IPS DF 6.9 (cell line): ENCODE measurements at regions not wholly inside any gene's neighbourhood (a gene's known extent, or its start where the extent isn't known, plus 50 kb on each side); places are given as distances from the start of the nearest gene placed in this dataset.

Experiments
- DNase-seq: peaks from one replicate; pipeline ENCODE4 v3.0.0-alpha.2; 2013; ENCODE audit warnings: low read depth, low spot score
- H3K27ac ChIP-seq: one replicate; pipeline ENCODE4 v1.5.1; 2013; ENCODE audit warnings: low read length, control low read depth
- H3K27me3 ChIP-seq: 2 replicates; pipeline ENCODE4 v1.6.1; 2013; ENCODE audit warnings: mild to moderate bottlenecking, low read length; ENCODE audit not compliant: control insufficient read depth, insufficient read depth
- H3K36me3 ChIP-seq: 2 replicates; pipeline ENCODE4 v1.6.1; 2013; ENCODE audit warnings: low read length; ENCODE audit not compliant: control insufficient read depth, insufficient read depth
- H3K4me1 ChIP-seq: 2 replicates; pipeline ENCODE4 v1.6.1; 2013; ENCODE audit warnings: low read length; ENCODE audit not compliant: control insufficient read depth, insufficient read depth
- H3K4me3 ChIP-seq: 2 replicates; pipeline ENCODE4 v1.5.1; 2013; ENCODE audit warnings: mild to moderate bottlenecking, low read length
- H3K9me3 ChIP-seq: 2 replicates; pipeline ENCODE4 v1.6.1; 2013; ENCODE audit warnings: low read length, inconsistent platforms; ENCODE audit not compliant: control insufficient read depth, insufficient read depth
- WGBS: extraction: QIAGEN DNeasy Blood & Tissue Kit; methylation state at CpG from one replicate; pipeline ENCODE4 v1.1.7; 2013; ENCODE audit warnings: mixed read lengths, missing lambda C conversion rate; ENCODE audit not compliant: insufficient read length, insufficient coverage; 5-methylcytosine and 5-hydroxymethylcytosine counted together

DNA sequence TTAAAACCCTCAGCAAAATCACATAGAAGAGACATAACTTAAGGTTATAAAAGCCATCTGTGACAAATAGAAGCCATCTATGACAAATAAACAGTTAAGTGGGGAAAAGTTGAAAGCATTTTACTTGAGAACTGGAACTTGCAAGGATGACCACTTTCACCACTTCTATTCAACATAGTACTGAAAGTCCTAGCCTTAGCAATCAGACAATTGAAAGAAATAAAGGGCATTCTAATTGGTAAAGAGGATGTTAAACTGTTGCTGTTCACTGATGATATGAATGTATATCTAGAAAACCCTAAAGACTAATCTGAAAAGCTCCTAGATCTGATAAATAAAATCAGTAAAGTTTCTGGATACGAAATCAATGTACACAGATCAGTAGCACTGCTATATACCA lies 186.9 kb upstream of the SATB1 start:
- Histone ChIP-seq H3K36me3 (no peaks in the 10 kb centered on the region), H3K4me1 (no peaks in the 10 kb centered on the region), H3K4me3 (no peak overlapping the region), H3K27me3 (0 out of 2 replicates have a peak, but pooled peaks cover 1% of the 10 kb centered on the region), H3K9me3 (no peaks in the 10 kb centered on the region), H3K27ac (no peak overlapping the region)
- no peak for DNase-seq
- no CpG with 5 or more reads among the region's 1 CpG for WGBS

DNA sequence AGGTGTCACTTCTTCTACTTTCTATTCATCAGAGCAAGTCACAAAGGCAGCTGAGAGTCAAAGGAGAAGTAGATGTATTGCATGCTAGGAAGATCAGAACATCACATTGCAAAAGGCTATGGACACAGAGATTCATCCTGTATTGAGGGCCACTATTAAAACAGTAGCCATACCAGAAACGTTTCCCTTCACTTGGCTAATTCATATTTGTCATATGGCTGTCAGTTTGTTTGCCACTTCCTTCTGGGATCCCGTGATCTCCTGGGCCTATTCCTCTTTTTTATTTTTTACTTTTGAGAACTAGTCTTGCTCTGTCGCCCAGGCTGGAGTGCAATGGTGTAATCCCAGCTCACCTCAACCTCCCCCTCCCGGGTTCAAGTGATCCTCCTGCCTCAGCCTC lies 184.0 kb upstream of the SATB1 start:
- Histone ChIP-seq H3K4me3 (no peak overlapping the region), H3K27me3 (0 out of 2 replicates have a peak, but pooled peaks cover 1% of the 10 kb centered on the region), H3K9me3 (no peaks in the 10 kb centered on the region), H3K4me1 (no peaks in the 10 kb centered on the region), H3K36me3 (no peaks in the 10 kb centered on the region), H3K27ac (no peak overlapping the region)
- no peak for DNase-seq
- WGBS, result no CpG with 5 or more reads among the region's 4 CpGs

DNA sequence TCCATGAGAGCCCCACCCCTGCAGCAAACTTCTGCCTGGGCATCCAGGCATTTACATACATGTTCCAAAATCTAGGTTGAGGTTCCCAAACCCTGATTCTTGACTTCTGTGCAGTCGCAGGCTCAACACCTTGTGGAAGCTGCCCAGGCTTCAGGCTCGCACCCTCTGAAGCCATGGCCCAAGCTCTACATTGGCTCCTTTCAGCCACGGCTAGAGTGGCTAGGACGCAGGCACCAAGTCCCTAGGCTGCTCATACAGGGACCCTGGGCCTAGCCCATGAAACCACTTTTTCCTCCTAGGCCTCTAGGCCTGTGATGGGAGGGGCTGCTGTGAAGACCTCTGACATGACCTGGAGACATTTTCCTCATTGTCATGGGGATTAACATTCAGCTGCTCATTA lies 172.8 kb upstream of the SATB1 start:
- H3K9me3 ChIP-seq, result no peaks in the 10 kb centered on the region
- no CpG with 5 or more reads among the region's 4 CpGs for WGBS
- H3K4me1 ChIP-seq, result no peaks in the 10 kb centered on the region
- no peak for DNase-seq
- no peak overlapping the region for H3K27ac ChIP-seq
- no peaks in the 10 kb centered on the region for H3K27me3 ChIP-seq
- no peak overlapping the region for H3K4me3 ChIP-seq
- no peaks in the 10 kb centered on the region for H3K36me3 ChIP-seq

DNA sequence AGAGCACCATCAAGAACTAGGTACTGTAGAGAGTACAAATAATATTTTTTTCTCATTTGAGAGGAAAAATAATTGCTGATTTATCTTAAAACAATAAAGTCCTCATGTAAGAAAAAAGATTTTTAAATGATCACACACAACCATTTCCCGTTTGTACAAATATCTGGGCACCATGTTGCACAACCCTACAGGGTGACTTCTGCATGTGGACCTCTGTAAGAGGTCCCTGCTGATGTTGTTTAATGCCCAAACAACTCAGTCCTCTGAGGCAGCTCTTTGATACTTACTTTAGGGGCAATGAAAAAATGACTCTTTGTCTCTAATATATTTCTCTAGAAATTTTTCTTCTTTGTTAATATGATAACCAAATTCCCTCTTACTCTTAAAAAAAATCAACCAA lies 168.1 kb upstream of the SATB1 start:
- H3K4me1 ChIP-seq, result no peaks in the 10 kb centered on the region
- no CpG with 5 or more reads among the region's 1 CpG for WGBS
- H3K27ac ChIP-seq, result no peak overlapping the region
- no peak overlapping the region for H3K4me3 ChIP-seq
- H3K9me3 ChIP-seq, result no peaks in the 10 kb centered on the region
- H3K36me3 ChIP-seq, result no peaks in the 10 kb centered on the region
- no peak for DNase-seq
- no peaks in the 10 kb centered on the region for H3K27me3 ChIP-seq

DNA sequence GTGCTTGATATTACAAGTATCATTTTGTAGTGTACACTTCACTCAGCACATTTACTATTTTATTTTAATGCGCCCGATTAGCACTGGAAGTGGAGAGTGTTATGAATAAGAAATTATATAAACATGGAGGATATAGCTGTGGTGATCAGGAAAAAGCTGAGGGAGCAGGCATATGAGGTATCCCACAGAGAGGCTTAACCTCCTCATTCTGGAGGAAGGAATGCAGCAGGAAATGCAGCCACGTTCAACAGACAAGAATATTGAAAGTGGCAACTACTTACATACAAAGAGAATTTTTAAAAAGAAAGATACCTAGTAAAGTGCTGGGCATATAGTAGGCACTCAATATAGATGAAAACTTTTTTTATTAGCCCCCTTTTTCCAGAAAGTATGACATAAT lies 166.0 kb upstream of the SATB1 start:
- H3K4me1 ChIP-seq, result no peaks in the 10 kb centered on the region
- no peak overlapping the region for H3K4me3 ChIP-seq
- H3K36me3 ChIP-seq, result no peaks in the 10 kb centered on the region
- H3K9me3 ChIP-seq, result no peaks in the 10 kb centered on the region
- H3K27me3 ChIP-seq, result no peaks in the 10 kb centered on the region
- H3K27ac ChIP-seq, result no peak overlapping the region
- DNase-seq, result no peak
- no CpG with 5 or more reads among the region's 3 CpGs for WGBS

DNA sequence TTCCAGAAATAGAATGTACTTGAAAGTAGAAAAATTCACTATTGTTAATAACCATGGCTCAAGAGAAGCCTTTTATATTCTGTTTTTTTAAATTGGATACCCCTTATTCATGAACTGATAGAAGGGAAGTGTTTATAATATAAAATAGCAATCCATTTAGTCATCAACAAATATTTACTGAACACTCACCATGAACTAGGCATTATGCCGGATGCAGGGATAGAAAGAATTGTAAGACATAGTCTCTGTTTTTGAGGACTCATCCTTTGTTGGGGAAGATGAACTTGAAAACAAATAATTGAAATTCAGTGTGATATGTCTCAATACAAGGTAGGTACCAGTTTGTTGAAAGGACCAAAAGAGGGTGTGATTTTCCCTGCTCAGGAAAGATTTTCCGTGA lies 160.9 kb upstream of the SATB1 start:
- no CpG with 5 or more reads among the region's 2 CpGs for WGBS

DNA sequence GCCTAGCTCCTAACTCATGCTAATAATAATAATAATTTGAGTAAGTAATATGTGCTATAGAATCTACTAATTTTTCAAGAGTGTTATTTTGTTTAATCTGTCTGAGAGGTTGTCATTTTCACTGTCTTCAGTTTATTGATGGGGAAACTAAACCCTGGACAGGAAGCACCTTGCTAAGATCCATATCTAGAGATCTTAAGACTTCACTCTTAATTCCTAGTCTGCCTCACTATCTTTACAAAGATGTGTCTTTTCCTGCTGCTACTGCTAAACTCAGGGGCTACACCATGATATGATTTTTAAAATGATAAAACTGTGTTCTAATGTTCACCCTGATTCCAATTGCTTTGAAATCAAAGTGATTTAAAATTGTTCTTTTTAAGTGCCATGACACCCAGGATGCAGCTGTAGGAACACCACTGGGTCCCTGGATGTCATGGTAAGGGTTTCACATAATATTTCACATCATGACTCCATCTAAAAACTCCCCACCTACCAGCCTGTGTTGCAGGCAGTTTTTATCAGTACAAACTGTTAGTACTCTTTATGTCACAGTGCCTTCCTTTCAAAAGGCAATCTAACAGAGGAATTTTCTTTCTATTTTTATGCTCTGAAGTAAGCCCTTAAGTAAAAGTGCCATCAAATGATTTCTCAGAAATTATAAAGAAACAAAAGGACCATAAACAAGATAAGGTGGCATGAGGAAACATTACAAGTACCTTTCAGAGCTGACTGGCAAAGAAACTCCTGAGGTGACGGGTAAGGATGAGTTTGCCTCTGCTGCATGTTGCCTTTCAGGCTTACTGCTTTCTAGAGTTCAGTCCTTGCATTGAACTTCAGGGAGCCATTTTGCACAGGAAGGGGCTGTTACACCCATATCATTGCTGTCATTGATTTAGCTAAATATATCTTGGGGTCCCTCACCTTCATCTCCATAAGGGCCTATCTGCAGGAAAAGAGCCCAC lies 160.1 kb upstream of the SATB1 start:
- DNase-seq, result no peak
- WGBS, result no CpG with 5 or more reads among the region's 1 CpG
- no peaks in the 10 kb centered on the region for H3K4me1 ChIP-seq
- H3K4me3 ChIP-seq, result no peak overlapping the region
- no peaks in the 10 kb centered on the region for H3K27me3 ChIP-seq
- H3K36me3 ChIP-seq, result no peaks in the 10 kb centered on the region
- no peaks in the 10 kb centered on the region; the same call in 1 of the 2 replicates for H3K9me3 ChIP-seq
- H3K27ac ChIP-seq, result no peak overlapping the region

More for the DNA sequence above, 160.9 kb upstream of the SATB1 start:
- DNase-seq, result no peak
- H3K9me3 ChIP-seq, result no peaks in the 10 kb centered on the region; the same call in 1 of the 2 replicates
- H3K36me3 ChIP-seq, result no peaks in the 10 kb centered on the region
- H3K4me3 ChIP-seq, result no peak overlapping the region
- H3K27me3 ChIP-seq, result no peaks in the 10 kb centered on the region
- H3K4me1 ChIP-seq, result no peaks in the 10 kb centered on the region
- H3K27ac ChIP-seq, result no peak overlapping the region

DNA sequence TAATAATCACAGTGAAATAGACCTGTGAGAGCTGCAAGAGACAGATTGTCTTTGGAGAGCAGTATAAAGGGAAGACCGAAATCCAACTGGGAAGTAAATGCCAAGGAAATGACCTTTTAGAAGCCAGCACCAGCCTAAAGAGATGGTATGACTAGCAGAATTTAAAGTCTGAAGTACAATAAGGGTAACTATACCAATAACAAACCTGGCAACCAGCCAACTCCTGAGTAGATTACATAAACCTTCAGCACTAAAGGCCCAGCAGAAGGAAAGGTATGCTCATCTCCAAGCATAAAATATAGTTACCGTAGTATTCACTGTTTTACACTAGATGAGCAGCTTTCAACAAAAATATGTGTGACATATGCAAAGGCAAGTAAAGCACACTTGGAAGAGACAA lies 155.1 kb upstream of the SATB1 start:
- H3K27me3 ChIP-seq, result no peaks in the 10 kb centered on the region
- no peak overlapping the region for H3K27ac ChIP-seq
- no peaks in the 10 kb centered on the region for H3K36me3 ChIP-seq
- no CpG with 5 or more reads among the region's 2 CpGs for WGBS
- no peak overlapping the region for H3K4me3 ChIP-seq
- no peaks in the 10 kb centered on the region for H3K4me1 ChIP-seq
- DNase-seq, result no peak
- no peaks in the 10 kb centered on the region; the same call in 1 of the 2 replicates for H3K9me3 ChIP-seq

DNA sequence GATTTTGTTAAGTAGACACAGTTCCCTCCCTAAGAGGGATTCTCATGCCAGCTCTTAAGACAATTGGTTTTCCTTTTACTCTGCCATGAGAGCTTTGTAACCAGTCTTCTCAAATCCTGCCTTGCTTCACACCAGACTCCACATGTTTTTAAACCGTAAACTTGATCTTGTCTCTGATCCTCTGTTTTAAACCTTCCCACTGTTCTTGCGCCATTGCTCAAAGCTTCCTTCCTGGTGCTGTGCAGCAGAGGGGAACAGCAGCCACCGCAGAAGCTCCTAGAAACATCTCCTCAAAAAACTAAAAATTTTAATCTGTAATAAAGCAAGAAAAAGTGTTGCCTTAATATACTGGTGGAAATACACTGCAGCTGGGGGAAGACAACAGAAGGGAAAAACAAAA lies 154.5 kb upstream of the SATB1 start:
- H3K27ac ChIP-seq, result no peak overlapping the region
- H3K4me3 ChIP-seq, result no peak overlapping the region
- no peaks in the 10 kb centered on the region for H3K4me1 ChIP-seq
- no peaks in the 10 kb centered on the region; the same call in 1 of the 2 replicates for H3K9me3 ChIP-seq
- no peaks in the 10 kb centered on the region for H3K36me3 ChIP-seq
- no CpG with 5 or more reads among the region's 3 CpGs for WGBS
- DNase-seq, result no peak
- H3K27me3 ChIP-seq, result no peaks in the 10 kb centered on the region

DNA sequence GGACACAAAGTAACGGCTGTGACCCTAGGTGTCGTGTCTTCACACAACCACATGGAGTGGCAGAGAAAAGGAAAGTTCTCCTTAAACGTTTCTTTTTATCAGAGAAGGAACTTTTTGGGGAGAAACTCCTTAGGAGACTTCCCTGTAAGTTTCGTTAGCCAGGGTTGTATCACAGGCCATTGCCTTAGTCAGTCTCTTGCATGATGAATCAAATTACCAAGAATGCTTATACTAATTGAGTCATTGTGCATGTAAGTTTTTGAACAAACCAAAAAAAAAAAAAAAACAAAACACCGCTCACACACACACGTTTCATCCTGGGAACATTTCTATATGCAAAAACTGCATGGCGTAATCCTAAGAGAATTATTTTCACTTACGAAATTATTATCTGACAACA lies 150.4 kb upstream of the SATB1 start:
- Histone ChIP-seq H3K4me3 (no peak overlapping the region), H3K4me1 (no peaks in the 10 kb centered on the region), H3K9me3 (no peaks in the 10 kb centered on the region), H3K27ac (no peak overlapping the region), H3K36me3 (no peaks in the 10 kb centered on the region), H3K27me3 (no peaks in the 10 kb centered on the region)
- no peak for DNase-seq
- no CpG with 5 or more reads among the region's 8 CpGs for WGBS

DNA sequence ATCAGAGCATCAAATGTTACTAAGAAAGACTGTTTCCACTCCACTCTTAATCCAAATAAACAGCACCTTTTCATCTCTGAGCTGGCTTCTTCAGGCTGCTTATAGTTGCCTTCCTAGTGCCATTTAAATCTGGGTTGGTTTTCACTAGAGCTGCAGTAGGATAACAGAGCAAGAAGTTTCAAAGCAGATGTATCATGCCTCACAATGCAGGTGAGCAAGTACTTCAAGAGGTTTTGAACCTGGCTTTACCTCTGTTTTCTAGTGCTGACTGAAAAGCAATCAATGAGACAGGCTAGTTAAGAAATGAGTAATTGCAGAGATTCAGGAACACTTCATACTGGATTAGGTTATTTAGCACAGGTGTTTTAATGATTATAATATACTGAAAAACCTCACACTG lies 147.7 kb upstream of the SATB1 start:
- no peaks in the 10 kb centered on the region for H3K9me3 ChIP-seq
- H3K4me3 ChIP-seq, result no peak overlapping the region
- no peak overlapping the region for H3K27ac ChIP-seq
- no peaks in the 10 kb centered on the region for H3K27me3 ChIP-seq
- DNase-seq, result no peak
- no peaks in the 10 kb centered on the region for H3K36me3 ChIP-seq
- H3K4me1 ChIP-seq, result no peaks in the 10 kb centered on the region
